CD14-positive monocyte (primary cell): ENCODE measurements at regions not wholly inside any gene's neighbourhood (a gene's known extent, or its start where the extent isn't known, plus 50 kb on each side); places are given as distances from the start of the nearest gene placed in this dataset.

ENCODE experiments used
- DNase-seq, 3 donors: peaks; one replicate each; pipeline ENCODE4 v3.0.0-alpha.2; 2011 to 2022
- H2AFZ ChIP-seq: 2 replicates; pipeline ENCODE4 v1.6.0; 2012; ENCODE audit warnings: mild to moderate bottlenecking, low read depth, low read length, inconsistent platforms; ENCODE audit not compliant: insufficient read depth, poor library complexity, severe bottlenecking
- H3K27ac ChIP-seq, 2 donors: 1 replicate in 1 of 2; 2 replicates in 1 of 2; pipeline ENCODE4 v1.5.1; 2012 to 2013; ENCODE audit warnings: low read length in 2 of 2, control low read depth in 1 of 2, inconsistent platforms in 1 of 2, low read depth in 1 of 2, mild to moderate bottlenecking in 1 of 2
- H3K27me3 ChIP-seq, 2 donors: one replicate each; pipeline versions ENCODE4 v1.6.0 to v1.6.1; 2011 to 2013; ENCODE audit warnings: low read length in 2 of 2; ENCODE audit not compliant: control insufficient read depth in 2 of 2, insufficient read depth in 2 of 2
- H3K36me3 ChIP-seq, 2 donors: replicated peaks in 1 of 2; 1 replicate in 1 of 2; 2 replicates in 1 of 2; pipeline versions ENCODE4 v1.5.1 to v1.6.1; 2012 to 2013; ENCODE audit warnings: low read length in 2 of 2, control low read depth in 1 of 2, inconsistent platforms in 1 of 2, mild to moderate bottlenecking in 1 of 2; ENCODE audit not compliant: insufficient read depth in 2 of 2, control insufficient read depth in 1 of 2
- H3K4me1 ChIP-seq, 2 donors: 1 replicate in 1 of 2; 2 replicates in 1 of 2; pipeline versions ENCODE4 v1.5.1 to v1.6.1; 2012 to 2013; ENCODE audit warnings: low read length in 2 of 2, control low read depth in 1 of 2, inconsistent platforms in 1 of 2, mild to moderate bottlenecking in 1 of 2, moderate library complexity in 1 of 2; ENCODE audit not compliant: insufficient read depth in 2 of 2, control insufficient read depth in 1 of 2
- H3K4me2 ChIP-seq: replicated peaks from 2 replicates; pipeline ENCODE3; 2012; ENCODE audit warnings: low read length, moderate library complexity, mild to moderate bottlenecking; ENCODE audit not compliant: poor library complexity, severe bottlenecking; ENCODE audit errors: extremely low read depth
- H3K4me3 ChIP-seq, 3 experiments: fragments of 200-600 bp in 1 of 3; sonication (generic) in 1 of 3; replicated peaks in 1 of 3; 1 replicate in 2 of 3; 2 replicates in 1 of 3; pipeline ENCODE4 v1.5.1; 2011 to 2013; ENCODE audit warnings: low read length in 3 of 3, mild to moderate bottlenecking in 3 of 3, control low read depth in 2 of 3, low read depth in 2 of 3, inconsistent platforms in 1 of 3, moderate library complexity in 1 of 3
- H3K79me2 ChIP-seq: 2 replicates; pipeline ENCODE4 v1.6.0; 2012; ENCODE audit warnings: mild to moderate bottlenecking, control low read depth, inconsistent platforms, low read length, moderate library complexity; ENCODE audit not compliant: insufficient read depth
- H3K9ac ChIP-seq: 2 replicates; pipeline ENCODE4 v1.6.0; 2017; ENCODE audit warnings: low read length, mild to moderate bottlenecking; ENCODE audit not compliant: insufficient read depth, poor library complexity, severe bottlenecking
- H3K9me3 ChIP-seq, 2 donors: replicated peaks in 1 of 2; 1 replicate in 1 of 2; 2 replicates in 1 of 2; pipeline versions ENCODE4 v1.5.1 to v1.6.1; 2012 to 2013; ENCODE audit warnings: low read length in 2 of 2, control low read depth in 1 of 2; ENCODE audit not compliant: control insufficient read depth in 1 of 2, insufficient read depth in 1 of 2
- H4K20me1 ChIP-seq: 2 replicates; pipeline ENCODE4 v1.6.0; 2012; ENCODE audit warnings: mild to moderate bottlenecking, low read length, control low read depth, moderate library complexity; ENCODE audit not compliant: insufficient read depth
- H3K27ac Mint-ChIP-seq, 7 donors: one replicate each; pipeline ENCODE4 v1.8.0; 2020; ENCODE audit warnings: mild to moderate bottlenecking in 7 of 7, mixed read lengths in 7 of 7, moderate library complexity in 6 of 7, inconsistent platforms in 2 of 7
- H3K27me3 Mint-ChIP-seq, 3 donors: one replicate each; pipeline ENCODE4 v1.8.0; 2021 to 2022; ENCODE audit warnings: low read depth in 3 of 3, mild to moderate bottlenecking in 3 of 3, mixed read lengths in 3 of 3, moderate library complexity in 3 of 3, inconsistent platforms in 1 of 3
- H3K36me3 Mint-ChIP-seq, 2 donors: one replicate each; pipeline ENCODE4 v1.8.0; 2020; ENCODE audit warnings: mixed read lengths in 2 of 2, inconsistent platforms in 1 of 2, mild to moderate bottlenecking in 1 of 2
- H3K4me1 Mint-ChIP-seq: one replicate; pipeline ENCODE4 v1.8.0; 2020; ENCODE audit warnings: mild to moderate bottlenecking, mixed read lengths
- H3K4me3 Mint-ChIP-seq, 2 donors: one replicate each; pipeline ENCODE4 v1.8.0; 2020; ENCODE audit warnings: mild to moderate bottlenecking in 2 of 2, mixed read lengths in 2 of 2, moderate library complexity in 1 of 2
- H3K9me3 Mint-ChIP-seq, 7 donors: one replicate each; pipeline ENCODE4 v1.8.0; 2020 to 2022; ENCODE audit warnings: mixed read lengths in 7 of 7, mild to moderate bottlenecking in 6 of 7, moderate library complexity in 6 of 7, inconsistent platforms in 2 of 7
- WGBS: methylation state at CpG from one replicate; pipeline ENCODE4 v1.1.5; 2013; ENCODE audit warnings: missing lambda C conversion rate; ENCODE audit not compliant: insufficient coverage; 5-methylcytosine and 5-hydroxymethylcytosine counted together
- intact Hi-C, 2 donors: fragments of 100-400 bp; cut with micrococcal nuclease; formaldehyde crosslinking; loops; one replicate each; pipeline versions ENCODE4 v1.15.0 to v1.15.1; 2023
- TF ChIP-seq, protein P1 (sequence below): fragments of 200-600 bp; IDR thresholded peaks from one replicate; pipeline ENCODE4 v1.8.0; 2022; ENCODE audit warnings: antibody characterized with exemption, mild to moderate bottlenecking

DNA sequence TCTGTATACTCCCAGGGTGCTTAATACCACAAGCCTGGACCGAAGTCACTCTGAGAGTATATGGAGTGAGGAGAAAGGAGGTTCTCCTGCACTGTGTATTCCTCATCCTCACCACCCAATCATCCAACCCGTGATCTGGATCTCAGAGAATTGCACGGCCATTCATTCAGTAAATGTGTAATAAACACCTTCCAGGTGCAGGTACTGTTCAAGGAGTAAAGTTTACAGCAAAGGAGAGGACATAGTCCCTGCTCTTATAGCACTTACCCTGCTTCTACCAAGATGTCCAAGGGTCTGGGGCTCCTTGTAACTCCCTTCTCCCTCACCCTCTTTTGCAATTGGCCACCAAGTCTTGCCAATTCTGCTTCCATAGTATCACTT is 139.2 kb upstream of the JUN start:
- Histone ChIP-seq H2AFZ (no peak overlapping the region), H3K4me2 (no peak overlapping the region), H3K4me3 (no peak overlapping the region), H3K9ac (no peak overlapping the region), H4K20me1 (no peaks in the 10 kb centered on the region), H3K27ac (no peak overlapping the region), H3K9me3 (no peaks in the 10 kb centered on the region), H3K27me3 (no peaks in the 10 kb centered on the region), H3K36me3 (no peaks in the 10 kb centered on the region), H3K4me1 (peaks cover 53 to 59% of the 10 kb centered on the region in 2 donors), H3K79me2 (no peaks in the 10 kb centered on the region)
- WGBS, result 100% methylated on average over 1 of the region's 3 CpGs
- Mint-ChIP-seq H3K27ac (peak overlapping the region in 1 of 7 donors; percentile 83), H3K27me3 (peaks cover 0 to 6% (median 4%) of the 10 kb centered on the region in 3 donors), H3K36me3 (peaks cover 0 to 8% of the 10 kb centered on the region in 2 donors), H3K4me1 (peaks cover 60% of the 10 kb centered on the region), H3K4me3 (no peak overlapping the region), H3K9me3 (peaks cover 0 to 3% (median 2%) of the 10 kb centered on the region in 7 donors)
- DNase-seq, result no peak
- TF ChIP-seq, protein P1, sequence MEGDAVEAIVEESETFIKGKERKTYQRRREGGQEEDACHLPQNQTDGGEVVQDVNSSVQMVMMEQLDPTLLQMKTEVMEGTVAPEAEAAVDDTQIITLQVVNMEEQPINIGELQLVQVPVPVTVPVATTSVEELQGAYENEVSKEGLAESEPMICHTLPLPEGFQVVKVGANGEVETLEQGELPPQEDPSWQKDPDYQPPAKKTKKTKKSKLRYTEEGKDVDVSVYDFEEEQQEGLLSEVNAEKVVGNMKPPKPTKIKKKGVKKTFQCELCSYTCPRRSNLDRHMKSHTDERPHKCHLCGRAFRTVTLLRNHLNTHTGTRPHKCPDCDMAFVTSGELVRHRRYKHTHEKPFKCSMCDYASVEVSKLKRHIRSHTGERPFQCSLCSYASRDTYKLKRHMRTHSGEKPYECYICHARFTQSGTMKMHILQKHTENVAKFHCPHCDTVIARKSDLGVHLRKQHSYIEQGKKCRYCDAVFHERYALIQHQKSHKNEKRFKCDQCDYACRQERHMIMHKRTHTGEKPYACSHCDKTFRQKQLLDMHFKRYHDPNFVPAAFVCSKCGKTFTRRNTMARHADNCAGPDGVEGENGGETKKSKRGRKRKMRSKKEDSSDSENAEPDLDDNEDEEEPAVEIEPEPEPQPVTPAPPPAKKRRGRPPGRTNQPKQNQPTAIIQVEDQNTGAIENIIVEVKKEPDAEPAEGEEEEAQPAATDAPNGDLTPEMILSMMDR, result no peak
- intact Hi-C loops, result no loop called here

DNA sequence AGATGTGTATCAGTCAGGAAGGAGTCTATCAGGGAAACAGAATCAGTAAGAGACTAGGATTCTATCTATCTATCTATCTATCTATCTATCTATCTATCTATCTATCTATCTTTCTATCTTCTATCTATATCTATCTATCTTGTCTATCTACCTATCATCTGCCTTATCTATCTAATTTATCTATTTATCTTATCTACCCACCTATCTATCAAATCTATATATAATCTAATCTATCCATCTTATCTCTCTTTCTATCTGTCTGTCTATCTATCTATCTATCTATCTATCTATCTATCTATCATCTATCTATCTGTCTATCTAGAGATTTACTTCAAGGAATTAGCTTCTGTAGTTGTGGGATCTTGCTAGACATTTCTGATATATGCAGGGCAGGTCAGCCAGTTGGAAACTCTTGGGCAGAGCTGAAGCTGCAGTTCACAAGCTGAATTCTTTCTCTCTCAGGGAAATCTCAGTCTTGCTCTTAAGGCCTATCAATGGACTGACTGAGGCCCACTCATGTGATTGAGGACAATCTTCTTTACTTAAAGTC is 140.2 kb upstream of the JUN start:
- peaks cover 2 to 5% of the 10 kb centered on the region in 2 donors for H3K36me3 Mint-ChIP-seq
- intact Hi-C loops, result no loop called here

More for the DNA sequence above, 140.2 kb upstream of the JUN start:
- H4K20me1 ChIP-seq, result no peaks in the 10 kb centered on the region
- no peak overlapping the region for H3K4me2 ChIP-seq
- no peaks in the 10 kb centered on the region for H3K9me3 ChIP-seq
- H3K27me3 ChIP-seq, result no peaks in the 10 kb centered on the region
- Mint-ChIP-seq H3K4me1 (peaks cover 57% of the 10 kb centered on the region), H3K4me3 (no peak overlapping the region), H3K9me3 (peaks cover 0 to 3% (median 0%) of the 10 kb centered on the region in 7 donors), H3K27ac (no peak overlapping the region), H3K27me3 (peaks cover 0 to 8% (median 5%) of the 10 kb centered on the region in 3 donors)
- no peak overlapping the region for H3K27ac ChIP-seq
- no peaks in the 10 kb centered on the region for H3K36me3 ChIP-seq
- no peak for DNase-seq
- no peak overlapping the region for H3K9ac ChIP-seq
- TF ChIP-seq, protein P1, result no peak
- peaks cover 52 to 56% of the 10 kb centered on the region in 2 donors for H3K4me1 ChIP-seq
- no peaks in the 10 kb centered on the region for H3K79me2 ChIP-seq
- no peak overlapping the region for H2AFZ ChIP-seq
- H3K4me3 ChIP-seq, result no peak overlapping the region
